ENCODE measurements at regions not wholly inside any gene's neighbourhood (a gene's known extent, or its start where the extent isn't known, plus 50 kb on each side); places are given as distances from the start of the nearest gene placed in this dataset.

DNA sequence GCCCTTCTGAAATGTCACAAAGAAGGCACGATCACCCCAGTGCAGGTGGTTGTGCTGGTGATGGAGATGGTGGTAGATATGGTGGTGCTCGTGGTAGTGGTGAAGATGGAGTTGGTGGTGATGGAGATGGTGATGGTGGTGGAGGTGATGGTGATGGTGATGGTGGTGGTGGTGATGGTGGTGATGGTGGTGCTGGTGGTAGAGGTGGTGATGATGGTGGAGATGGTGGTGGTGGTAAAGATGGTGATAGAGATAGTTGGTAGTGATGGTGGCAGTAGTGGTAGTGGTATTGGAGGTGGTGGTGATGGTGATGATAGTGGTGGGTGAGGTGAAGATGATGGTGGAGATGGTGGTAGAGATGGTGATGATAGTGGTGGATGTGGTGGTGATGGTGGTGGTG, 88.1 kb upstream of the SALL1 start:
- Mint-ChIP-seq H3K4me3 (no peak overlapping the region), H3K4me1 (ENCODE audit: low read depth) (no peaks in the 10 kb centered on the region), H3K27me3 (no peaks in the 10 kb centered on the region), H3K36me3 (ENCODE audit: low read depth) (no peaks in the 10 kb centered on the region), H3K9me3 (peaks cover 5% of the 10 kb centered on the region), H3K27ac (no peak overlapping the region)
- POLR2A ChIA-PET: no interaction called here
- TF ChIP-seq, protein P1, sequence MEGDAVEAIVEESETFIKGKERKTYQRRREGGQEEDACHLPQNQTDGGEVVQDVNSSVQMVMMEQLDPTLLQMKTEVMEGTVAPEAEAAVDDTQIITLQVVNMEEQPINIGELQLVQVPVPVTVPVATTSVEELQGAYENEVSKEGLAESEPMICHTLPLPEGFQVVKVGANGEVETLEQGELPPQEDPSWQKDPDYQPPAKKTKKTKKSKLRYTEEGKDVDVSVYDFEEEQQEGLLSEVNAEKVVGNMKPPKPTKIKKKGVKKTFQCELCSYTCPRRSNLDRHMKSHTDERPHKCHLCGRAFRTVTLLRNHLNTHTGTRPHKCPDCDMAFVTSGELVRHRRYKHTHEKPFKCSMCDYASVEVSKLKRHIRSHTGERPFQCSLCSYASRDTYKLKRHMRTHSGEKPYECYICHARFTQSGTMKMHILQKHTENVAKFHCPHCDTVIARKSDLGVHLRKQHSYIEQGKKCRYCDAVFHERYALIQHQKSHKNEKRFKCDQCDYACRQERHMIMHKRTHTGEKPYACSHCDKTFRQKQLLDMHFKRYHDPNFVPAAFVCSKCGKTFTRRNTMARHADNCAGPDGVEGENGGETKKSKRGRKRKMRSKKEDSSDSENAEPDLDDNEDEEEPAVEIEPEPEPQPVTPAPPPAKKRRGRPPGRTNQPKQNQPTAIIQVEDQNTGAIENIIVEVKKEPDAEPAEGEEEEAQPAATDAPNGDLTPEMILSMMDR (IDR thresholded peaks at IDR 0.05): no peak
- H3K9me3 ChIP-seq (ENCODE audit: control insufficient read depth in 1 of 2, insufficient read depth in 1 of 2, low read length in 2 of 2): peaks cover 0 to 22% of the 10 kb centered on the region in 2 experiments
- ATAC-seq (ENCODE audit: poor library complexity) (no peak), DNase-seq (no peak)
- intact Hi-C loops (cut with DNase I, micrococcal nuclease): no loop called here
- no peaks in the 10 kb centered on the region for H3K27me3 ChIP-seq (ENCODE audit: control insufficient read depth in 1 of 2, insufficient read depth in 2 of 2, low read length in 2 of 2)
- CTCF ChIA-PET: no interaction called here
- H3K4me1 ChIP-seq (ENCODE audit: insufficient read depth, low read length): no peaks in the 10 kb centered on the region
- no peak overlapping the region for H3K27ac ChIP-seq (ENCODE audit: low read depth in 1 of 2, low read length in 2 of 2)
- H3K4me3 ChIP-seq (ENCODE audit: low read length): no peak overlapping the region
- no peaks in the 10 kb centered on the region for H3K36me3 ChIP-seq (ENCODE audit: insufficient read depth, low read length)

DNA sequence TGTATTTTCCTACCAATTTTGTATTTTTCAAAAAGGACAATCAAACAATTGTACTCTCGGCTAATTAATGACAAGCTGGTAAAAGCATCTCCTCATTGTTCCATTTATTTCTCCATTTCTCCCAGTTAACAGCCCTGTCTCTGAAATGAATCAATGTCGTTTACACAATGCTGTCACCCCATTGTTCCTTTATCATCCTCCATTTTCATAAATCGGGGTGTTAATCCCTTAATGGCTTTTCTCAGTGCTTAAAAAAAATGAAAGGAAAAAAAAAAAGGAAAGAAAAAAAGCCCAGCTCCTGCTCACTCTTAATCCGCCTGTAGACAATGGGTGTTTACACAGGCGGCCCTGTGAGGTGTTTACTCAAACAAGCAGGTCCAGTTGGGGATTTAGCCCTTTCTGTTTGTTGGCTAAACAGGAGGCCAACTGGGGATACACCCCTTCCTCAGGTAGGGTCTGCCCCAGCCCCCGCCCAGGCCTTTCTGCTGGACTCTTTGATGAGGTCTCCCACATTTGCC, 86.8 kb upstream of the SALL1 start:
- H3K36me3 Mint-ChIP-seq (ENCODE audit: low read depth): no peaks in the 10 kb centered on the region
- ATAC-seq (ENCODE audit: poor library complexity): no peak
- Histone ChIP-seq H3K4me3 (ENCODE audit: low read length) (no peak overlapping the region), H3K36me3 (ENCODE audit: insufficient read depth, low read length) (no peaks in the 10 kb centered on the region), H3K27me3 (ENCODE audit: control insufficient read depth in 1 of 2, insufficient read depth in 2 of 2, low read length in 2 of 2) (peaks cover 0 to 2% of the 10 kb centered on the region in 2 experiments), H3K4me1 (ENCODE audit: insufficient read depth, low read length) (no peaks in the 10 kb centered on the region), H3K27ac (ENCODE audit: low read depth in 1 of 2, low read length in 2 of 2) (no peak overlapping the region), H3K9me3 (ENCODE audit: control insufficient read depth in 1 of 2, insufficient read depth in 1 of 2, low read length in 2 of 2) (peaks cover 0 to 28% of the 10 kb centered on the region in 2 experiments)
- no peak overlapping the region for H3K27ac Mint-ChIP-seq
- DNase-seq: no peak
- POLR2A ChIA-PET: no interaction called here
- TF ChIP-seq, protein P1 (IDR thresholded peaks at IDR 0.05): no peak
- peaks cover 5% of the 10 kb centered on the region for H3K9me3 Mint-ChIP-seq
- H3K4me1 Mint-ChIP-seq (ENCODE audit: low read depth): no peaks in the 10 kb centered on the region
- H3K4me3 Mint-ChIP-seq: no peak overlapping the region
- CTCF ChIA-PET: no interaction called here
- intact Hi-C loops (cut with DNase I, micrococcal nuclease): no loop called here
- H3K27me3 Mint-ChIP-seq: no peaks in the 10 kb centered on the region

DNA sequence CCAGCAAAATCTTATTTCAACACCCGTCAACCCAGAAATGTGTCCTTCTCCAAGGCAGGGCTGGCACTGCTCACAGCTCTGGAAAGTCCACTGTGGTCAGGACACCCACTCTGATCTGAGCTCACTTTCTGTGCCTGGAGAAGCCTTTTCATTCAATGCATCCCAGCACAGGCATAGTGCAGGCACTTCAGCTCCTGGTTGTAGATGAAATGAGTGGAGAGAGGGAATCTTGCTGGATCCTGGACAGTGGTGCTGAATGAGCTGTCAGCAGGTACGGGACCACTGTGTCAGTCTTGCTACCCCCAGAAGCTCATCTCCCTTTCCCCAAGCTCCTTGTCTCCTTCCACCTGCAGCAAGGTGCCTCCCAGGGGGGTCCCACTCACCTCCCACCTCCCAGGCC, 86.1 kb upstream of the SALL1 start:
- no peaks in the 10 kb centered on the region for H3K4me1 Mint-ChIP-seq (ENCODE audit: low read depth)

More for the DNA sequence above, 86.1 kb upstream of the SALL1 start:
- POLR2A ChIA-PET: no interaction called here
- no peak for ATAC-seq (ENCODE audit: poor library complexity)
- intact Hi-C loops (cut with DNase I, micrococcal nuclease): no loop called here
- Histone ChIP-seq H3K9me3 (ENCODE audit: control insufficient read depth in 1 of 2, insufficient read depth in 1 of 2, low read length in 2 of 2) (peaks cover 0 to 28% of the 10 kb centered on the region in 2 experiments), H3K4me1 (ENCODE audit: insufficient read depth, low read length) (no peaks in the 10 kb centered on the region), H3K36me3 (ENCODE audit: insufficient read depth, low read length) (no peaks in the 10 kb centered on the region), H3K27ac (ENCODE audit: low read depth in 1 of 2, low read length in 2 of 2) (no peak overlapping the region), H3K4me3 (ENCODE audit: low read length) (no peak overlapping the region), H3K27me3 (ENCODE audit: control insufficient read depth in 1 of 2, insufficient read depth in 2 of 2, low read length in 2 of 2) (peaks cover 0 to 2% of the 10 kb centered on the region in 2 experiments)
- DNase-seq: no peak
- no peaks in the 10 kb centered on the region for H3K36me3 Mint-ChIP-seq (ENCODE audit: low read depth)
- CTCF ChIA-PET: no interaction called here
- H3K27me3 Mint-ChIP-seq: no peaks in the 10 kb centered on the region
- no peak overlapping the region for H3K4me3 Mint-ChIP-seq
- H3K9me3 Mint-ChIP-seq: peaks cover 5% of the 10 kb centered on the region
- H3K27ac Mint-ChIP-seq: no peak overlapping the region
- TF ChIP-seq, protein P1 (IDR thresholded peaks at IDR 0.05): no peak
